Fibroblast of skin of right biceps (primary cell): ENCODE measurements at regions not wholly inside any gene's neighbourhood (a gene's known extent, or its start where the extent isn't known, plus 50 kb on each side); places are given as distances from the start of the nearest gene placed in this dataset.
"Not testable (repeated sequence)": the region's sequence is repeated elsewhere in the genome, so short reads cannot be mapped to it uniquely, and the experiment has no call there.

Experiments used
- DNase-seq: peaks from one replicate; pipeline ENCODE4 v3.0.0-alpha.2; 2013

DNA sequence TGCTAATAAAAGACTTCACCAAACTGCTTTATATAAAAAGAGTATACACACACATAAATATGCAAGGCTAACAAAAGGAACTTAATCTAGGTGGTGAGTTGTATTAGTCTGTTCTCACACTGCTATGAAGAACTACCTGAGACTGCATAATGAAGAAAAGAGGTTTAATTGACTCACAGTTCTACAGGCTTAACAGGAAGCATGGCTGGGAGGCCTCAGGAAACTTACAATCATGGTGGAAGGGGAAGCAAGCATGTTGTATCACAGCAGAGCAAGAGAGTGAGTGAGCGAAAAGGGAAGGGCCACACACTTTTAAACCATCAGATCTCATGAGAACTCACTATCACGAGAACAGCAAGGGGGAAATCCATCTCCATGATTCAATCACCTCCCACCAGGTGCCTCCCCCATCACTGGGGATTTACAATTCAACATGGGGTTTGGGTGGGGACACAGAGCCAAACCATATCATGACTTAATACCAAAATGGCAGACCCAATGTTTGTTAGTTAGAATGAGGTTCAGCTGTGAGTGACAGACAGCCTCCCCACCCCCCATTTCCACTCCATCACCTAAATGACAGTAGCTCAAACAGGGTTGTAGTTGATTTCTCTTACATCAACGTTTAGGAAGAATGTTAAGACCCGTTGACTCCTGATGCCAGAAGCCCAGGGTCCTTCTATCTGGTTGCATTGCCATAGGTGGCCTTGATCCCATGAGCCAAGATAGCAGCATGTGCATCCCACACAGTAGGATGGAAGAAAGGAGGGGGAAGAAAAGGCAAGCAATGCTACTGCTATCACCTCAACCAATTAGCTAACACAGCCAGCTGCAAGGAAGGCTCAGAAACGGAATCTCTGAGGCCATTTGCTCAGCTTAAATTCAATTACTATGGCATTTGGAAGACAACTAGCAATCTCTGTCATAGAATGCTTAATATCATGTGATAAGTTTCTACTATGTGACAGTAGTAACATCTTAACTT is 77.0 kb downstream of the CCDC71L start:
- DNase-seq = no peak

DNA sequence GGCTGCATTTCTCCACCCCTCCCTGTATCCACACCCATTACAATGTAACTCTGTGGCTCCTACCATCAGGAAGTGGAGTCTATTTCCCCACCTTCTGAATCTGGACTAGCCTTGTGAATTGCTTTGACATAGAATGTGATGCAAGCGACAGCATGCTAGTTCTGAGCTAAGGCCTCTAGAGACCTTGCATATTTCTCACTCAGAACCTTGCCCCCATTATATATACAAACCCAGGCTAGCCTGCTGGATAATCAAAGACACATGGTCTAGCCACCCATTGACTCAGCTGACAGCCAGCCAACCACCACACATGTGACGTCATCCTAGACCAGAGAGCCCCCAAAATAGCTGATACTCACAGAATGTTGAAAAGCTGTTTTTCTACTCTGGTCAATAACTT is 77.9 kb downstream of the CCDC71L start:
- DNase-seq = peak; percentile 91

DNA sequence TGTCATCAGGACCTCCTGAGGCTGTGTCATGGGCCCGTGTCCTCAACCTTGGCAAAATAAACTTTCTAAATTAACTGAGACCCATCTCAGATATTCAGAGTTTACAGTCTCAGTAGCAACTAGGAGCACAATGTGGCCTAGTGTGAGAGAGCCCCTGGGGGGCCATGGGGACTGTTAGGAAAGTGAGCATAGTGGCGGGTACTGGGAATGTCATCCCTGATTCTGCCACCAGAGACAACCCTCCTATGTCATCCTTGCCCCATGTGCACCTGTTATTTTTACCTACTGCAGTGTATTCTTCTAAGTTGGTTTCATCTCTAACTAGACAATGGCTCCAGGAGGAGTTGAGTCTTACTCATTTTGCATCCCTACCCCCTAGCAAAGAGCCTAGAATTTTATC is 78.6 kb downstream of the CCDC71L start:
- no peak for DNase-seq

DNA sequence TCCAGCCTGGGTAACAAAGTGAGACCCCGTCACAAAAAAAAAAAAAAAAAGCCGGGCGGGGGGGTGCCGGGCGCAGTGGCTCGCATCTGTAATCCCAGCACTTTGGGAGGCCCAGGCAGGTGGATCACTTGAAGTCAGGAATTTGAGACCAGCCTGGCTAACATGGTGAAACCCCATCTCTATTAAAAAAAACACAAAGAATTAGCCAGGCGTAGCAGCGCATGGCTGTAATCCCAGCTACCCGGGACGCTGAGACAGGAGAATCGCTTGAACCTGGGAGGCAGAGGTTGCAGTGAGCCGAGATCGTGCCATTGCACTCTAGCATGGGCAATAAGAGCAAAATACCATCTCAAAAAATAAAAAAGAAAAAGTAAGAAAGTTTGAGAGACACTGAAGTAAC is 81.9 kb downstream of the CCDC71L start:
- DNase-seq = not testable (repeated sequence)

DNA sequence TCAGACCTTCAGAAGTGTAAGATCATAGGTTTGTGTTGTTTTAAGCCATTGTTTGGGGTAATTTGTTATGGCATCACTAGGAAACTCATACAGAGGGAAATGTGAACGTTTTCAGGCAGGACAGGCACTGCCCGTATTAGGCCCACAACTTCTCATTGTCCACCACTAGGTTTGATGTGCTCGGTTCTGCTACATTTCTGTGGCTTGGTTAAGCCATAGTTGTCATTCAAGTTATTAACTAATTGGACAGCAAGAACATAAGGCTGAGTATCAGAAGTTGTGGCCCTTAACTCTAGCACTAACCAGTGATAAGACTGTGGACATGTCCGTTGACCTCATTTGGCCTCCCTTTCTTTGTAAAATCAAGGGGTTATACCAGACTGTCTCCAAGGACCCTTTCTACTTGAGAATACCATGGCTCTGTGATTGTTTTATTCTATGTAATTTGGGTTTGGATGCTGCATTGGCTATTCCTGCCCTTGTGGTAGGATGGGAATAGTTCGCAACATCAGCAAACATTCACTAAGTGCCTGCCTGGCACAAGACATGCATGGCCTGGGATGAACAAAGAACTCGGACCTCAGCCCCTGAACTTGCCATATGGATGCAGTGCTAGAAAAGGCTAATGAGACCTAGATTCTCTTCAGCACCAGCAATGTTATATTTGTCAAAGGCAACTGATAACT is 85.7 kb downstream of the CCDC71L start:
- DNase-seq = no peak

DNA sequence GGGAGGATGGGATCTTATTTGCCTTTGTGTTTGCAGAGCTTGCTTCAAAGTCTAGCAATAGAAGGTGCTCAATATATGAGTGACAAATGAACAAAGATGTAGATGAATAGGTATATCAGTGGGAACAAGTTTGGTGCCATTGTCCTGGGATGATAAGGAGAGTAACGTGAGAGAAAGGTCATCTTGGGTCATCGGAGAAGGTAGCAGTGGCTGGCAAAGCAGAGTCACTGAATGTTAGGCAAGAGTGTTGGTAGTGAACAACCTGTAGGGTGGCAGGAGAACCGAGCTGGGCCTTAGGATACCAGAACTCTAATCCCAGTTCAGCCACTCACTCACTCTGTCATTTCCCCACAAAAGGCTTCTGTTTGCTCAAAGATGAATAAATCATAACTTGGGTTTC is 87.2 kb downstream of the CCDC71L start:
- DNase-seq = no peak

DNA sequence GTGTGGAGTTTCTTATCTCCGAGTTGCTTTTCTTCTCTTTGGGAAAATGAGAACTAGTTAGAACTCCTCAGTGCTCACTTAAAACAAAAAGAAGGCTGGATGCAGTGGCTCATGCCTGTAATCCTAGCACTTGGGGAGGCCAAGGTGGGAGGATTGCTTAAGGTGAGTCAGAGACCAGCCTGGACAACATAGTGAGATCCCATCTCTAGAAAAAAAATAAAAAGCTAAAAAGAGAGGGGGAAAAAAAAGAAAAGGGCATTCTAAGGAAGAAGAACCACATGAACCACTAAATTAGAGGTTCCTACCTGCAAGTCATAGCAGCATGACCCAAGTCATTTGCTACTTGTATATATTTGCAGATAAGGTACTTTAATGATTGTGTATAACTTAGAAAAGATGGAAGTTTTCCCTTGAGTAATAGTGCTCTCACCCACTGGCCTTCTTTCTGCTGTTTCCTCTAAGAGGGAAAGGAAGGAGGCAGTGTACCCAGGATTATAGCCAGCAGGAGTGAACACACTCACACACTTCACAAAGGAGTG is 87.8 kb downstream of the CCDC71L start:
- DNase-seq = no peak

DNA sequence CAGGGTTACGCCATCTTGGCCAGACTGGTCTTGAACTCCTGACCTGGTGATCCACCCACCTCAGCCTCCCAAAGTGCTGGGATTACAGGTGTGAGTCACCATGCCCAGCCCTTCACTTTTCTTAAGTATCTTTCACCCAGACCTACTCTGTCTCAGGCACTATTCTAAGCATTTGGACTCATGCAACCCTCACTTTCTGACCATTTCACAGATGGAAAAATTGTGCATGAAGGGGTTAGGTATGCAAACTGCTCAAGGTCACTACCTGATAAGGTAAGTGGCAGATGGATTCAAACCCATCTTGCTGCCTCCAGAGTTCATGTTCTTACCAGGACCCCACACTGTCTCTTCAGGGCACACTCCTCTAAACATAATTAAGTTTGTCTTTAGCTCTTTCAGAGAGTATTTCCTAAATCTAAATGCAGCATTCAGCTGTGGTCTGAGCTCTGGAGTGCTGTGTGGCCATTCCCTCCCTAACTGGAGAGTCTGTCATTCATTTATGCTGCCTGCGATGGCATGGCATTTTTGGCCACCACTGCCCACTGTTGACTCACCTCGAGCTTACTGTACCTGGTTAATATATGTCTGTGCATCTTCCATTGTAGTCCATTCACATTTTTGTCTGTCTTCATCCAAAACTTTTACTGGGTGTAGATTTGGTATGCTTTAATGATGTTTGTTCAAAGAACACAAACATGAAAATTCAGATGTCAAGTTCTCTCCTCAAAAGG is 88.4 kb downstream of the CCDC71L start:
- DNase-seq = no peak

DNA sequence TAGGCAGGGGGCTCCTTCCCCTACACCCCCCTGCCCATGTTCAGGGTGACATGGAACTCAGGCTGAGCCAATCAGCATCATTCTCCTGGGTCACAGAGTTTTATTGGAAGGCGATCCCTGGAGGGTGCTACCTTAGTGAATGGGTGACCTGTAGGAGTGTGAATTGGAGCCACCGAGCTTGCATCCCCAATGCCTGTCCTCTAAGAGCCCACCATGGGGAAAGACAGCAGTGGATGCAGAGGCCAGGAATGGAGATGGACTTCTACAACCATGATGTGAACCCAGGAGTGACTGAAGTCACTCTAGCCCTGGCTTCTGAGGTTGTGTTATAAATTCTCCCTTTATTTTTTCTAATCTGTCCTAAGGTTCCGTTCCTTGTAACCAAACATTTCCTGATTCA is 89.4 kb downstream of the CCDC71L start:
- no peak for DNase-seq

DNA sequence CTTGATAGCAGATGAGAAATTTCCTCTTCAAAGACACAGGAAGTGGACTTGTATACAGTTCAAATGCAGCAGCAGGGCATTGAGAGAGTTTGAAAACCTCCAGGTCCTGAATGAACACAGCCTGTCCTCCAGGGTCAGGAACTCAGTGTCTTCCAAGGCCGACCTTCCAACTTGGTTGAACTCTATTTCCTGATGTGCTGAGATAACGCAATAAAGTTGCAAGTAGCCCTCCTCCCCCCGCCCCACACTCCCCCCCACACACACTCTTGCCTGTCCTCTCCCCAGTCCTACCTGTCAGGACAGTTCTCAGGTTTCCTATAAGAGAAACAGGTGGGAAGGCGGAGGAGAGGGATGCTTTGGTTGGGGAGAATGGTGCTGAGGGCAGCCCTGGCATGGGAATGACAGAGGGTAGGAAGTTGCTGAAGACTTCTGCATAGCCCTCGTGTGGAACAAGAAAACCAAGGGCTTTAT is 90.0 kb downstream of the CCDC71L start:
- no peak for DNase-seq

DNA sequence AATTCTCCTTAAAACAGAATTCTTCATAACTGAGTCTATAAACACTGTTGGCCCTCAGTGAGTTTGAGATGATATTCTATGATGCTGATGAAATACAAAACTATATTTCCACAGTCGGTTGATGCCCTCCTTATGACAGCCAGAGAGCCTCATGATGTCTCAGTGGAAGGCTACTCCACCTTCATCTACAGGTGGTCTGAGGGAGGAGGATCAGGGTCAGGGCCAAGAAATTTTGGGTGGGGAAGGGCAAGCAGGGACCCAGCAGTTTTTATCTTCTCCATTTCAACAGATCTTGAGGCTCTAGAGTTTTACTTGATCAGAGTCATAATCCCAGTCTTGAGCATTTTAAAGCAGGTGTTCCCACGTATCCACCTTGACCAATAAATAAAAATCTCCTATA is 90.8 kb downstream of the CCDC71L start:
- no peak for DNase-seq

DNA sequence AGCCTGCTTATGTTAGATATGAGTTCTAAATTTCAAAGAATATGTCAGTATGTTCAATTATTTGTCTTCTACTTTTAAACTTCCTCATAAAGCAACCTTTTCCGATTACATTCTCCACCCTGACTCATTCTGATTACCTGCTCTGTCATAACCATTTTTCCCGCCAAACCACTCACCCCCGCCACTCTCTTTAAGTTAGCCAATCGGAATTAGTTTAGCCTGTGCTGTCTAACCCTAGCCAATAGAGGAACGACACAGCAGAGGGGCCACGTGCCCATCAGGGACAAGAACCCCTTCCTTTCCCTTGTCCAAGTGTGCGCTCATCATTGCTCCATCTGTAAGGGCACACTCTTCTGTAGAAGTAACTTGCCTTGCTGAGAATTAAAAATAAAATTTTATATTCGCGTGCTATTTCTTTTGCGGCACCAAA is 91.4 kb downstream of the CCDC71L start:
- no peak for DNase-seq

DNA sequence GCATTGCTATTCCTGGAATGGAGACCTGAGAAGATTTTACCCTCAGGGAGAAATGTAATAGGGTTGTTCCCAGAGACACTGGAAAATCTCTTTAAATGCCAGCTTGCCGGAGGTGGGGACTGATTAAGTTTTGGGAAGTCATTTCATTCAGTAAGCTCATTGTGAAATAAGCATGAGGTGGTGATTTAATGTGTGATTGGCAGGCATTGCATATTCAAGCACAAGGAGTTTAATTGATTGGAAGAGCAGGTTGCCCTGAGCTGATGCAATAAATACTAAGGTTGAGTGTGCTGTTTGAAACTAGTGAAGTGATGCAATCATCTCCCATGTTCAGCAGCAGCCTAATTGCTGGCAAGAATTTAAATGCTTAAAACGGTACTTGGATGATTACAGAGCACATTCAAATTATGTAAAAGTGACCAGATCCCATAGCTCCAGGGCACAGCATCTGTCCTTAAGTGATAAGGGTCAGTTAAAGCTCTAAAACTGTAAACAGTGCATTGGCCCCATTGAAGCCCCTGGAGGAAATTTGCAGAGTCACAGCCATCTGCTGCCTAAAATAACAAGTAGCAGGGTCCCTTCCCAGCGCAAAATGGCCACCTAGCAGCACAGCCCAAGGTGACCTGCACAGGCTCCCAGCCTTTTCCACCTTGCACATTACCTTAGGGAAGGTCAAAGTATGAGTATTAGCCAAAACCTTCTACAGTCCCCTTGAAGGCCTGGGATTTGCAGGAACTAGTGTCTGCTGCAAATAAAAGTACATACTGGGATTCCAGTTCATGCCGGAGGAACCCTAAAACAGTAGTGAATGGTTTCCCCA is 92.1 kb downstream of the CCDC71L start:
- peak; percentile 87 for DNase-seq

DNA sequence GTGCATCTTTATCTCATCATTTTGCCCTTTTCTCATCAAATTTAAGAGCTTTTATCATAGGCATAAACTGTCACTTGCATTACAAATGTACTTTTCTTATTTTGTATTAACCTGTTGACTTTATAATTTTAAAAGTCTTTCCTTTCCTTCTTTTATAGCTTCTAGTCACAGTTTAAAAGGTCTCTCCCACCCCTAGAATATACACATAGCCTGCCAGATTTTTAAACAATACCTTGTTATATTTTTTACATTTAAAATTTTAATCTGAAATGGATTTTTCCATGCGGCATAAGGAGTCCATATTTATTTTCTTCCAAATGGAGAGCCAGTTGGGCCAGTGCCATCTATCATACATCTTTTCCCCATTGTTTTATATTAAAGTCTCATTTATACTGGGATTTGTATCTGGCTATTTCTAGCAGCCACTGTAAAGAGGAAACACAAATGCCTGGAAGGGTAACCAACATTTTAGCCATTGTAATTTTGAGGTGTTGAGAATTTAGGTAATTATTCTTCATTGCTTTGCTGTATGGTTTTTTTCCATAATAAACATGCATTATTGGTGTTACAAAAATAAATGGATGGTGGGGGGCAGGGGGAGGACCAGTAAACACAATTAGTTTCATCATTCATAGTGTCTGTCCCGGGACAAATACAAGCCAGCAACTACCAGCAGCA is 92.8 kb downstream of the CCDC71L start:
- no peak for DNase-seq

DNA sequence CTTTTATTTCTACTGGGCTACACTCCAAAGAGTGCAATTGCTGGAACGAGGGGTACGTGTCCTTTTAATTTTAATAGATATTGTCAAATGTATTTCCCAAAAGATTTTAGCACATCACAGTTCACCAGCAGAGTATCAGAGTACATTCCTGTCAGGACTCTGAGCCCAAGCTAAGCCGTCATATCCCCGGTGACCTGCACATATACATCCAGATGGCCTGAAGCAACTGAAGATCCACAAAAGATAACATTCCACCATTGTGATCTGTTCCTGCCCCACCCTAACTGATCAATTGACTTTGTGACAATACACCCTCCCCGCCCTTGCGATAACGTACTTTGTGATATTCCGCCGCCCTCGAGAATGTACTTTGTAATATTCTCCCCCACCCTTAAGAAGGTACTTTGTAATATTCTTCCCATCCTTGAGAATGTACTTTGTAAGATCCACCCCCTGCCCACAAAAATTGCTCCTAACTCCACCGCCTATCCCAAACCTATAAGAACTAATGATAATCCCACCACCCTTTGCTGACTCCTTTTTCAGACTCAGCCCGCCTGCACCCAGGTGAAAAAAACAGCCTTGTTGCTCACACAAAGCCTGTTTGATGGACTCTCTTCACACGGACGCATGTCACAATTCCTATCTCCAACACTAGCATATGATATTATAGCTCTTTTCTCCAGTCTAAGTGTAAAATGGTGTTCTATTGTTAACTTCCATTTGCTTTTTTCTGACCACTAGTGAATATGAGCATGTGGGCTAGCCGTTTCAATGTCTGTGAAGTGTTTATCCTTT is 93.6 kb downstream of the CCDC71L start:
- DNase-seq = not testable (repeated sequence)

DNA sequence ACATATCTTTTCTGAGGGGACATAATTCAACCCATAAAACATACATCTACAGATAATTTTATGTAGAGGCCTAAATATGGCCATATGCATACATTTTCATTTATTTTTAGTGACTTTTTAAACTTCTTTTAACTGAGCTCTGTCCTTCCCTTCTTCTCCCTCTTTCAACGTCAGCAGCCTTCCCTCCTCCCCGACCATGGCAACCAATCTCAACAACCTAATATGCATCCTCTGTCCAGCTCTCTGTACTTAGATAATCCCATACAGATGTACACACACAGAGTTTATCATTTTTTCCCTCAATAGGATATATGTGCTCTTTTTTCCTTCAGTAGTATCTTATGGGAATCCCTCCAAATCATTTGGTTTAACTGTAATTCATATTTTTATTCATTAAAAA is 94.3 kb downstream of the CCDC71L start:
- no peak for DNase-seq

DNA sequence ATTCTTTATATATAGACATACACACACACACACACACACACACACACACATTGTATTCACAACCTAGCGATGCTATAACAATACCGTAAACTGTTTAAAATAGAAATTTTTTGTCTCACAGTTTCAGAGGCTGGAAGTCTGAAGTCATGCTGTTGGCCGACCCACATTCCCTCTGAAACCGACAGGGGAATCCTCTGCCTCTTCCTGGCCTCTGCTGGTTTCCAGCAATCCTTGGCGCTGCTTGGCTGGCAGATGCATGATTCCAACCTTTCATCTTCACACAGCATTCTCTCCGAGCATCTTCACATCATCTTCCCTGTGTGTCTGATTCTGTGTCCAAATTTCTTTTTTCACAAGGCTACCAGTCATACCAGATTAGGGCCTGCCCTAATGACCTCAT is 94.8 kb downstream of the CCDC71L start:
- DNase-seq = no peak

DNA sequence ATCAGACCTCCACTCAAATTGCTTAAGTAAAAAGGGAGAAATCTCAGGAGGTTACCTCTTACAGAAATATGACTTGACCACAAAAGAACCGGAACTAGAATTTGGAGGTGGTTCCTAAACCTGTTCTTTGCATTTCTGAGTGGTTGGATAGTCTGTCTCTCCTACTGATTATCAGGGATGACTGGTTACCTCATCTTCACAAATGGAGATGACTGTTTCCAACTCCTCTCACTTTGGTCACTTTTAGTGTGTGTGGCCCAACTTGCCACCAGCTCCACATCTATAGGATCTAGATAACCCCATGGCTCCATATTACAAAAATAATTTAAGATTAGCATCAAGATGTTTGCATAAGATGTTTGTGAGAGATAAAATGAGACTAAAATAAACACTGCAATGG is 95.5 kb downstream of the CCDC71L start:
- no peak for DNase-seq

DNA sequence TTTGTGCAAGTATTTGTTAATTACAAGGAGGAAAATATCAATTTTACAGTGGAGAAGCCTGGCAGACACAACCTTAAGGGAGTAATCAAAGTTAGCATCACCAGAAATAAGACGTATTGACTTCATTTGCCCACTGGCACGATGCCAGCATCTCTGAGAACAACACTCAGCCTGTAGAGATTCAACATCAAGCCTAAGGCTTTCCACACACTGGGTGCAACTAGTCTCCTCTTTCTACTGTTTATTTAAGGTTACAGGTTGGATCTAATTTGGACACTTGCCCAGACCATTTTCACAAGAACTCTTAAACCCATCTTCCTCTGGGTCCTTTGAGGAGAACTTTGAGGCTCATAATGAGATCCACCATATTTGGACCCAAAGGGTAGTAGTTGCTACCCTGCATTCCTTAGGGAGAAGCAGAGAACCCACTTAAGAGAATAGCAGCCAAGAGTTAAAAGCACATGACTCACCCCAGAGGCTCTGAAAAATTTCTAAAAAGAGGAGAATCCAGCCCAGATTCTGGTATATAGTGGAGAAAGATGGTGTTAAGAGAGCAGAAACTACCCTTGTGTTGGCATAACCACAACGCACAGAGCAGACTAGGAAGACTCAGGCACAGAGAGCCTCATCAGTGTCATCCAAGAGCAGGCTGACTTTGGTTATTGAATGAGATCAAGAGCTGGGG is 97.3 kb downstream of the CCDC71L start:
- peak; percentile 29 for DNase-seq
